Liver (tissue), 8 donors: ENCODE measurements at regions not wholly inside any gene's neighbourhood (a gene's known extent, or its start where the extent isn't known, plus 50 kb on each side); places are given as distances from the start of the nearest gene placed in this dataset.

Experiments used
- DNase-seq: peaks from one replicate; pipeline ENCODE4 v3.0.0-alpha.2; 2017; ENCODE audit warnings: low spot score
- H3K27ac ChIP-seq, 2 donors: one replicate each; pipeline ENCODE4 v1.7.0; 2013; ENCODE audit warnings: inconsistent platforms in 2 of 2, low read length in 2 of 2, control low read depth in 1 of 2, low read depth in 1 of 2, mild to moderate bottlenecking in 1 of 2
- H3K27me3 ChIP-seq, 4 donors: one replicate each; pipeline versions ENCODE4 v1.6.1 to v1.7.0; 2013; ENCODE audit warnings: low read length in 3 of 4, inconsistent platforms in 1 of 4, mild to moderate bottlenecking in 1 of 4, moderate library complexity in 1 of 4; ENCODE audit not compliant: control insufficient read depth in 4 of 4, insufficient read depth in 4 of 4
- H3K36me3 ChIP-seq, 4 donors: one replicate each; pipeline versions ENCODE4 v1.6.1 to v1.7.0; 2013; ENCODE audit warnings: low read length in 3 of 4, mild to moderate bottlenecking in 3 of 4, low read depth in 1 of 4, moderate library complexity in 1 of 4; ENCODE audit not compliant: control insufficient read depth in 4 of 4, insufficient read depth in 3 of 4
- H3K4me1 ChIP-seq, 4 donors: one replicate each; pipeline versions ENCODE4 v1.6.1 to v1.7.0; 2013; ENCODE audit warnings: low read length in 3 of 4, mild to moderate bottlenecking in 3 of 4, moderate library complexity in 1 of 4; ENCODE audit not compliant: control insufficient read depth in 4 of 4, insufficient read depth in 4 of 4
- H3K4me3 ChIP-seq, 3 donors: one replicate each; pipeline versions ENCODE4 v1.6.1 to v1.7.0; 2013; ENCODE audit warnings: low read length in 3 of 3, control low read depth in 1 of 3, low read depth in 1 of 3, mild to moderate bottlenecking in 1 of 3
- H3K9ac ChIP-seq, 2 donors: one replicate each; pipeline ENCODE4 v1.7.0; 2013; ENCODE audit warnings: low read length in 2 of 2, mild to moderate bottlenecking in 2 of 2, moderate library complexity in 2 of 2, control low read depth in 1 of 2, low read depth in 1 of 2
- H3K9me3 ChIP-seq, 4 donors: one replicate each; pipeline versions ENCODE4 v1.6.1 to v1.7.0; 2013; ENCODE audit warnings: low read length in 3 of 4; ENCODE audit not compliant: control insufficient read depth in 4 of 4
- ATF3 ChIP-seq: IDR thresholded peaks from 2 replicates; pipeline ENCODE4 v1.6.1; 2016; ENCODE audit warnings: antibody characterized with exemption
- EGR1 ChIP-seq, 2 donors: IDR thresholded peaks; 2 replicates each; pipeline ENCODE4 v1.6.1; 2016 to 2018; ENCODE audit warnings: antibody characterized with exemption in 2 of 2, low read depth in 2 of 2
- FOXA1 ChIP-seq: IDR thresholded peaks from 2 replicates; pipeline ENCODE4 v1.6.1; 2016; ENCODE audit warnings: antibody characterized with exemption
- FOXA2 ChIP-seq: IDR thresholded peaks from 2 replicates; pipeline ENCODE4 v1.6.1; 2016; ENCODE audit warnings: antibody characterized with exemption
- GABPA ChIP-seq, 2 donors: IDR thresholded peaks in 1 of 2; conservative IDR thresholded peaks in 1 of 2; 2 replicates each; pipeline ENCODE4 v1.6.1; 2016; ENCODE audit warnings: antibody characterized with exemption in 2 of 2, mild to moderate bottlenecking in 1 of 2, moderate library complexity in 1 of 2
- HNF4A ChIP-seq, 2 donors: conservative IDR thresholded peaks; 2 replicates each; pipeline ENCODE4 v1.6.1; 2016; ENCODE audit warnings: antibody characterized with exemption in 2 of 2, mild to moderate bottlenecking in 2 of 2
- HNF4G ChIP-seq: IDR thresholded peaks from 2 replicates; pipeline ENCODE4 v1.6.1; 2016; ENCODE audit warnings: antibody characterized with exemption
- JUND ChIP-seq, 2 donors: IDR thresholded peaks; 2 replicates each; pipeline ENCODE4 v1.6.1; 2016; ENCODE audit warnings: antibody characterized with exemption in 2 of 2
- MAX ChIP-seq: IDR thresholded peaks from 2 replicates; pipeline ENCODE4 v1.6.1; 2016; ENCODE audit warnings: antibody characterized with exemption
- NR2F2 ChIP-seq: IDR thresholded peaks from 2 replicates; pipeline ENCODE4 v1.6.1; 2016; ENCODE audit warnings: antibody characterized with exemption
- RAD21 ChIP-seq, 2 donors: IDR thresholded peaks; 2 replicates each; pipeline ENCODE4 v1.6.1; 2016; ENCODE audit warnings: antibody characterized with exemption in 2 of 2, mild to moderate bottlenecking in 2 of 2
- REST ChIP-seq: IDR thresholded peaks from 2 replicates; pipeline ENCODE4 v1.6.1; 2016; ENCODE audit warnings: antibody characterized with exemption, mild to moderate bottlenecking
- RXRA ChIP-seq, 2 donors: IDR thresholded peaks; 2 replicates each; pipeline ENCODE4 v1.6.1; 2017 to 2018; ENCODE audit warnings: antibody characterized with exemption in 2 of 2, mild to moderate bottlenecking in 1 of 2
- SP1 ChIP-seq: IDR thresholded peaks from 2 replicates; pipeline ENCODE4 v1.6.1; 2018; ENCODE audit warnings: antibody characterized with exemption, mild to moderate bottlenecking
- TAF1 ChIP-seq: conservative IDR thresholded peaks from 2 replicates; pipeline ENCODE4 v1.6.1; 2016; ENCODE audit warnings: antibody characterized with exemption, mild to moderate bottlenecking
- YY1 ChIP-seq: IDR thresholded peaks from 2 replicates; pipeline ENCODE4 v1.6.1; 2016; ENCODE audit warnings: antibody characterized with exemption, mild to moderate bottlenecking
- ZBTB33 ChIP-seq: IDR thresholded peaks from 2 replicates; pipeline ENCODE4 v1.6.1; 2016; ENCODE audit warnings: antibody characterized with exemption
- WGBS: extraction: QIAGEN DNeasy Blood & Tissue Kit; methylation state at CpG from one replicate; pipeline ENCODE4 v1.1.7; 2013; 5-methylcytosine and 5-hydroxymethylcytosine counted together
- TF ChIP-seq, protein P1 (sequence below): fragments of 150-350 bp; IDR thresholded peaks from 2 replicates; pipeline ENCODE4 v1.5.1; 2017; ENCODE audit warnings: improper control_type of control experiment, low read depth, low read length; ENCODE audit not compliant: missing input control
- donor health status: healthy.
- donor health status: healthy.
- donor health status: healthy.
- donor health status: healthy.
- donor health status: healthy.

DNA sequence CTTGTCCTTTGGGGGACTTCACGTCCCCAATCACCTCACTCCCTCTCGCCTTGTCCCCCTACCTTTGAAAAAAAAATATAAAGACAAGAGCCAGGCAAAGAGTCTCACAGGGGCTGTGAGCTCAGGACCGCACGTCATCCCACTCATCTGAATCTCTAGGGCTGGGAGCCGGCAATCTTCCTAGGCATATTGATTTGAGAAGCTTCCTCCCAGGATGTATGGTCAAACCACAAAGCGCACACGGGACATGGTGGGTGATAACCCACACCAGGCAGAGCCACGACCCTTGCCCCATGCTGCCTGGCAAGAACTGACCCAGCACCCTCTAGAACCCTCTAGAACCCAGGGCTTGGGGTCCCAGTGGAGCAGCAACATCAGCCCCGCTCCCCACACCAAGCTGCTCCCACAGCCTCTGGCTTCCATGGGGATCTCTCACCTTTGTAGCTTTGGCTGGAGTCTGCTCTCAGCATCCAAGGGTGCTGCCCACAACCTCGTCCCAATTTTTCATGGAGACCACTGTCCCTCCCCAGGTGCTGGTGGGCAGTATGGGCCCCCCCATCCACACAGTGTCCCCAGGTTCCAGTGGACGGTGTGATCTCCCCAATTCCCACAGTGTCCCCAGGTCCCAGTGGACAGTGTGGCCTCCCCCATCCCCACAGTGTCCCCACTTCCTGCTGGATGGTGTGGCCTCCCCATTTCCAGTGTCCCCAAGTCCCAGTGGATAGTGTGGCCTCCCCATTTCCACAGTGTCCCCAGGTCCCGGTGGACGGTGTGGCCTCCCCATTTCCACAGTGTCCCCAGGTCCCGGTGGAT, 85.2 kb upstream of the FGF3 start:
- Histone ChIP-seq H3K4me3 (no peak overlapping the region), H3K9ac (no peak overlapping the region), H3K4me1 (peaks cover 2 to 12% (median 7%) of the 10 kb centered on the region in 4 donors), H3K9me3 (no peaks in the 10 kb centered on the region), H3K36me3 (no peaks in the 10 kb centered on the region), H3K27ac (no peak overlapping the region), H3K27me3 (no peaks in the 10 kb centered on the region)
- no peak for DNase-seq
- WGBS: 78% methylated on average over 14 of the region's 14 CpGs
- no peak for TF ChIP-seq RXRA (IDR thresholded peaks at IDR 0.05)
- TF ChIP-seq ATF3: no peak
- TF ChIP-seq ZBTB33: no peak
- TF ChIP-seq HNF4A (conservative IDR thresholded peaks at IDR 0.05): no peak
- TF ChIP-seq JUND (IDR thresholded peaks at IDR 0.05): no peak
- TF ChIP-seq FOXA1: no peak
- TF ChIP-seq GABPA (IDR thresholded peaks at IDR 0.05 in 1 of 2, conservative IDR thresholded peaks at IDR 0.05 in 1 of 2): no peak
- TF ChIP-seq RAD21 (IDR thresholded peaks at IDR 0.05): no peak
- TF ChIP-seq YY1: no peak
- no peak for TF ChIP-seq TAF1
- TF ChIP-seq NR2F2: no peak
- TF ChIP-seq MAX: no peak
- TF ChIP-seq SP1: no peak
- no peak for TF ChIP-seq REST
- TF ChIP-seq EGR1 (IDR thresholded peaks at IDR 0.05; ENCODE audit: low read depth in 2 of 2): no peak
- TF ChIP-seq FOXA2: no peak
- TF ChIP-seq, protein P1, sequence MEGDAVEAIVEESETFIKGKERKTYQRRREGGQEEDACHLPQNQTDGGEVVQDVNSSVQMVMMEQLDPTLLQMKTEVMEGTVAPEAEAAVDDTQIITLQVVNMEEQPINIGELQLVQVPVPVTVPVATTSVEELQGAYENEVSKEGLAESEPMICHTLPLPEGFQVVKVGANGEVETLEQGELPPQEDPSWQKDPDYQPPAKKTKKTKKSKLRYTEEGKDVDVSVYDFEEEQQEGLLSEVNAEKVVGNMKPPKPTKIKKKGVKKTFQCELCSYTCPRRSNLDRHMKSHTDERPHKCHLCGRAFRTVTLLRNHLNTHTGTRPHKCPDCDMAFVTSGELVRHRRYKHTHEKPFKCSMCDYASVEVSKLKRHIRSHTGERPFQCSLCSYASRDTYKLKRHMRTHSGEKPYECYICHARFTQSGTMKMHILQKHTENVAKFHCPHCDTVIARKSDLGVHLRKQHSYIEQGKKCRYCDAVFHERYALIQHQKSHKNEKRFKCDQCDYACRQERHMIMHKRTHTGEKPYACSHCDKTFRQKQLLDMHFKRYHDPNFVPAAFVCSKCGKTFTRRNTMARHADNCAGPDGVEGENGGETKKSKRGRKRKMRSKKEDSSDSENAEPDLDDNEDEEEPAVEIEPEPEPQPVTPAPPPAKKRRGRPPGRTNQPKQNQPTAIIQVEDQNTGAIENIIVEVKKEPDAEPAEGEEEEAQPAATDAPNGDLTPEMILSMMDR: no peak
- TF ChIP-seq HNF4G: no peak
